Retina (tissue), 1 donor: ENCODE measurements at regions not wholly inside any gene's neighbourhood (a gene's known extent, or its start where the extent isn't known, plus 50 kb on each side); places are given as distances from the start of the nearest gene placed in this dataset.
"Not testable (repeated sequence)": the region's sequence is repeated elsewhere in the genome, so short reads cannot be mapped to it uniquely, and the experiment has no call there.

Source experiments
- DNase-seq: peaks from one replicate; pipeline ENCODE4 v3.0.0-alpha.2; 2016

GRCh38 chr20:19901226-19901625 is 115.9 kb upstream of the NAA20 start:
- no peak for DNase-seq

- DNase-seq: no peak
Measured at GRCh38 chr20:19903168-19903811, 113.9 kb upstream of the NAA20 start.

- no peak for DNase-seq
Measured at GRCh38 chr20:19907326-19908056, 109.7 kb upstream of the NAA20 start.

GRCh38 chr20:19908576-19908975 is 108.6 kb upstream of the NAA20 start:
- DNase-seq: no peak

- no peak for DNase-seq
Measured at GRCh38 chr20:19909725-19910124, 107.4 kb upstream of the NAA20 start.

GRCh38 chr20:19911810-19912382 is 105.3 kb upstream of the NAA20 start:
- DNase-seq: no peak

GRCh38 chr20:19913349-19913748 is 103.8 kb upstream of the NAA20 start:
- no peak for DNase-seq

GRCh38 chr20:19913927-19914614 is 103.1 kb upstream of the NAA20 start:
- DNase-seq: no peak

- DNase-seq: no peak
Measured at GRCh38 chr20:19915111-19915798, 101.9 kb upstream of the NAA20 start.

GRCh38 chr20:19916531-19917485 is 100.4 kb upstream of the NAA20 start:
- no peak for DNase-seq

- DNase-seq: no peak
Measured at GRCh38 chr20:19918965-19919329, 98.2 kb upstream of the NAA20 start.

- DNase-seq: no peak
Measured at GRCh38 chr20:19920381-19921138, 96.6 kb upstream of the NAA20 start.

GRCh38 chr20:19921284-19921793 is 95.8 kb upstream of the NAA20 start:
- no peak for DNase-seq

- not testable (repeated sequence) for DNase-seq
Measured at GRCh38 chr20:19921829-19922228, 95.3 kb upstream of the NAA20 start.

GRCh38 chr20:19922716-19923115 is 94.4 kb upstream of the NAA20 start:
- no peak for DNase-seq

GRCh38 chr20:19923762-19924161 is 93.4 kb upstream of the NAA20 start:
- no peak for DNase-seq

GRCh38 chr20:19924255-19924654 is 92.9 kb upstream of the NAA20 start:
- no peak for DNase-seq

GRCh38 chr20:19926591-19926990 is 90.6 kb upstream of the NAA20 start:
- no peak for DNase-seq

- no peak for DNase-seq
Measured at GRCh38 chr20:19928328-19929011, 88.7 kb upstream of the NAA20 start.

- no peak for DNase-seq
Measured at GRCh38 chr20:19929012-19929360, 88.2 kb upstream of the NAA20 start.
